GM21360 (cell line): ENCODE measurements at regions not wholly inside any gene's neighbourhood (a gene's known extent, or its start where the extent isn't known, plus 50 kb on each side); places are given as distances from the start of the nearest gene placed in this dataset.

Source experiments
- ATAC-seq: cut with Tn5 transposase; IDR thresholded peaks from one replicate; pipeline ENCODE4 v1.9.1; 2021; ENCODE audit warnings: mild to moderate bottlenecking, moderate library complexity; ENCODE audit not compliant: unreplicated experiment

DNA sequence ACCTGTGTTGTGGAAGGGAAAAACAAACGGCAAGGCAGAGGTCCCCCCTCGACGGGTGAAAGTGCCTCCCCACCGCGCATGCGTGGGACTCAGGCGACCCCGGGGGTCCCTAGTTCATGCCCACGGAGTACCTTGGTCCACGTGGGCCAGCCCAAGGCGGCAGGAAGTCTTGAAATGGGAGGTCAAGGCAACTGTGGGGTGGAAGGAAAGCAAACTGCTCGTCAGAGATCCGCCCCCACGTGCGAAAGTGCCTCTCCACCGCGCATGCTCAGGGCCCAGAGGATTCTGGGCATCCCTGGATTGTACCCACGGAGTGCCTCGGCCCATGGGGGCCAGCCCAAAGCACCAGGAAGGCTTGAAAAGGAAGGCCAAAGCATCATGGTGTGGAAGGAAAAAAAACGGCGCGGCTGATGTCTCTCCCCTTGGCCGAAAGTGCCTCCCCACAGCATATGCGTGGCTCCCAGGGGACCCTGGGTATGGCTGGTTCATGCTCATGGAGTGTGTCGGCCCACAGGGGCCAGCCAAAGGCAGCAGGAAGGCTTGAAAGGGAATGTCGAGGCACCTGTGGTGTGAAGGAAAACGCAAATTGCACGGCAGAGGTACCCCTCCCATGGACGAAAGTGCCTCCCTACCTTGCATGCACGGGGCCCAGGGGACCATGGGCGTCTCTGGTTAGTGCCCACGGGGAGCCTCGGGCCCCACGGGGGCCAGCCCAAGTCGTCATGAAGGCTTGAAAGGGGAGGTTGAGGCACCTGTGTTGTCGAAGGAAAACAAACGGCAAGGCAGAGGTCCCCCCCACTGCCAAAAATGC, 369.7 kb downstream of the ALG10 start:
- ATAC-seq = no peak

DNA sequence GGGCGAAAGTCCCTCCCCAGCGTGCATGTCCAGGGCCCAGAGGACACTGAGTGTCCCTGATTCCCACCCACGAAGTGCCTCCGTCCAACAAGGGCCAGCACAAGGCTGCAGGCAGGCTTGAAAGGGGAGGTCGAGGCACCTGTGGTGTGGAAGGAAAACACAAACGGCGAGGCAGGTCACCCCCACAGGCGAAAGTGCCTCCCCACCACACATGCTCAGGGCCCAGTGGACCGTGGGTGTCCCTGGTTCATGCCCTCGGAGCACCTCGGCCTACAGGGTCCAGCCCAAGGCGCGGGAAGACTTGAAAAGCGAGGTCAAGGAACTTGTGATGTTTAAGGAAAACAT, 370.4 kb downstream of the ALG10 start:
- no peak for ATAC-seq

DNA sequence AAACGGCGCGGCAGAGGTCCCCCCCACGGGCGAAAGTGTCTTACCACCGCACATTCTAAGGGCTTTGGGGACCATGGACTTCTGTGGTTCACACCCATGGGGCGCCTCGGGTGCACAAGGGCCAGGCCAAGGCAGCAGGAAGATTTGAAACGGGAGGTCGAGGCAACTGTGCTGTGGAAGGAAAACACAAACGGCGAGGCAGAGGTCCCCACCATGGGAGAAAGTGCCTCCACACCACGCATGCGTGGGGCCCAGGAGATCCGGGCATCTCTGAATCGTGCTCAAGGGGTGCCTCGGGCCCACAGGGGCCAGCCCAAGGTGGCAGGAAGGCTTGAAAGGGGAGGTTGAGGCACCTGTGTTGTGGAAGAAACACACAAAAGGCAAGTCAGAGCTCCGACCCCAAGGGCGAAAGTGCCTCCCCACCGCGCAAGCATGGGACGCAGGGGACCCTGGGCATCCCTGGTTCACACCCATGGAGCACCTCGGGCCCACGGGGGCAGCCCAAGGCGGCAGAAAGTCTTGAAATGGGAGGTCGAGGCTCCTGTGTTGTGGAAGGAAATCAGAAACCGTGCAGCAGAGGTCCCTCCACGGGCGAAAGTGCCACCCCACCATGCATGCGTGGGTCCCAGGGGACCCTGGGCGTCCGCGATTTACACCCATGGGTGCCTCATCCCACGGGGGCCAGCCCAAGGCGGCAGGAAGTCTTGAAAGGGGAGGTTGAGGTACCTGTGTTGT, 371.0 kb downstream of the ALG10 start:
- ATAC-seq = no peak

DNA sequence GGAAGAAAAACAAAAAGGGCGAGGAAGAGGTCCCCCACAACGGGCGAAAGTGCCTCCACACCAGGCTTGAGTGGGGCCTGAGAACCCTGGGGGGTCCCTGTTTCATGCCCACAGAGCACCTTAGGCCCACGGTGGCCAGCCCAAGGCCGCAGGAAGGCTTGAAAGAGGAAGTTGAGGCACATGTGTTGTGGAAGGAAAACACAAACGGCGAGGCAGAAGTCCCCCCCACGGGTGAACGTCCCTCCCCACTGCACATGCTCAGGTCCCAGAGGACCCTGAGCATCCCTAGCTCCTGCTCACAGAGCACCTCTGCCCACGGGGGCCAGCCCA, 371.5 kb downstream of the ALG10 start:
- ATAC-seq = no peak

DNA sequence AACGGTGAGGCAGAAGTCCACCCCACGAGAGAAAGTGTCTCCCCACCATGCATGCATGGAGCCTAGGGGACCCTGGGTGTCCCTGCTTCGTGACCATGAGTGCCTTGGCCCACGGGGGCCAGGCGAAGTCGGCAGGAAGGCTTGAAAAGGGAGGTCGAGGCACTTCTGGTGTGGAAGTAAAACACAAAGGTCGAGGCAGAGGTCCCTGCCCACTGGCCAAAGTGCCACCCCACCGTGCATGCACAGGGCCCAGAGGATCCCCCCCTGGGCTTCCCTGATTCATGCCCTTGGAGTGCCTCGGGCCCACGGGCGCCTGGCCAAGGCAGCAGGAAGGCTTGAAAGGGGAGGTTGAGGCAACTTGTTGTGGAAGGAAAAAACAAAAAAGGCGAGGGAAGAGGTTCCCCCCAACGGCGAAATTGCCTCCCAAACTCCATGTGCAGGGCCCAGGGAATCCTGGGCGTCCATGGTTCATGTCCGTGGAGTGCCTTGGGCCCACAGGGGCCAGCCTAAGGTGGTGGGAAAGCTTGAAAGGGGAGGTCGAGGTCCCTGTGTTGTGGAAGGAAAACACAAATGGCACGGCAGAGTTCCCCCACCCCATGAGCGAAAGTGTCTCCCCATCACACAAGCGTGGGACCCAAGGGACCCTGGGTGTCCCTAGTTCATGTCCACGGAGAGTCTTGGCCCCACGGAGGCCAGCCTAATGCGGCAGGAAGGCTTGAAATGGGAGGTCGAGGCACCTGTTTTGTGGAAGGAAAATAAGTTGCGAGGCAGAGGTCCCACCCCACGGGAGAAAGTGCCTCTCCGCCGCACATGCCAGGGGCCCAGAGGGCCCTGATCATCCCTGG, 372.1 kb downstream of the ALG10 start:
- no peak for ATAC-seq

DNA sequence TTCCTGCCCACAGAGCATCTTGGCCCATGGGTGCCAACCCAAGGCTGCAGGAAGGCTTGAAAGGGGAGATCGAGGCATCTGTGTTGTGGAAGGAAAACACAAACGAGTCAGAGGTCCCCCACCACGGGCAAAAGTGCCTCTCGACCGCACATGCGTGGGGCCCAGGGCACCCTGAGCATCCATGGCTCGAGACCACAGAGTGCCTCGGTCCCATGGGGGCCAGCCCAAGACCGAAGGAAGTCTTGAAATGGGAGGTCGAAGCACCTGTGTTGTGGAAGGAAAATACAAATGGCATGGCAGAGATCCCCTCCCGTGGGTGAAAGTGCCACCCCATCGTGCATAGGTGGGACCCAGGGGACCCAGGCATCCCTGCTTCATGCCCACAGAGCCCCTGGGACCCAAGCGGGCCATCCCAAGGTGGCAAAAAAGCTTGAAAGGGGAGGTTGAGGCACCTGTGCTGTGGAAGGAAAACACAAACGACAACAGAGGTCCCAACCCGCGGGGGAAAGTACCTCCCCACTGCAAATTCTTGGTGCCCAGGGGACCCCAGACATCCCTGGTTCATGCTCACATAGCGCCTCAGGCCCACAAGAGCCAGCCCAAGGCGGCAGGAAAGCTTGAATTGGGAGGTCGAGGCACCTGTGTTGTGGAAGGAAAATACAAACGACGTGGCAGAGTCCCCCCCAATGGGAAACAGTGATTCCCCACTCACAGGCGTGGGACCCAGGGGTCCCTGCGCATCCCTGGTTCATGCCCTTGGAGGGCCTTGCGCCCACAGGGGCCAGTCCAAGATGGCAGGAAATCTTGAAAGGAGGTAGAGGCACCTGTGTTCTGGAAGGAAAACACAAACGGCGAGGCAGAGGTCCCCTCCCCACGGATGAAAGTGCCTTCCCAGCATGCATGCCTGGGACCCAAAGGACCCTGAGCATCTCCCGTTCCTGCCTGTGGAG, 373.0 kb downstream of the ALG10 start:
- no peak for ATAC-seq

DNA sequence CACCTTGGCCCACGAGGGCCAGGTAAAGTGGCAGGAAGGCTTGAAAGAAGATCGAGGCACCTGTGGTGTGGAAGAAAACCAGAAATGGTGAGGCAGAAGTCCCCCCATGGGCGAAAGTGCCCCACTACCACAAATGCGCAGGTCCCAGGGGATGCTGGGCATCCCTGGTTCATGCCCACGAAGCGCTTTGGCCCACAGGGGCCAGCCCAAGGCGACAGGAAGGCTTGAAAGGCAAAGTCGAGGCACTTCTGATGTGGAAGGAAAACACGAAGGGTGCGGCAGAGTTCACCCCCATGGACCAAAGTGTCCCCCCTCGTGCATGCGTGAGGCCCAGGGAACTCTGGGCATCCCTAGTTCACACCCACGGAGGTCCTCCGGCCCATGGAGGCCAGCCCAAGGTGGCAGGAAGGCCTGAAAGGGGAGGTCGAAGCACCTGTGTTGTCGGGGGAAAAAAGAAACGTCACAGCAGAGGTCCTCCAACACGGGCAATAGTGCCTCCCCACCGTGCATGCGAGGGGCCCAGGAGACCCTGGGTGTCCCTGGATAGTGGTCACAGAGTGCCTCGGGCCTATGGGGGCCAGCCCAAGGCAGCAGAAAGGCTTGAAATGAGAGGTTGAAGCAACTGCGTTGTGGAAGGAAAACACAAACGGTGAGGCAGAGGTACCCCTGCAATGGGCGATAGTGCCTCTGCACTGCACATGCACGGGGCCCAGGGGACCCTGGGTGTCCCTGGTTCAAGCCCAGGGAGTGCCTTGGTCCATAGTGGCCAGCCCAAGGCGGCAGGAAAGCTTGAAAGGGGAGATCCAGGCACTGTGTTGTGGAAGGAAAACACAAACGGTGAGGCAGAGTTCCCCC, 373.9 kb downstream of the ALG10 start:
- ATAC-seq = no peak

DNA sequence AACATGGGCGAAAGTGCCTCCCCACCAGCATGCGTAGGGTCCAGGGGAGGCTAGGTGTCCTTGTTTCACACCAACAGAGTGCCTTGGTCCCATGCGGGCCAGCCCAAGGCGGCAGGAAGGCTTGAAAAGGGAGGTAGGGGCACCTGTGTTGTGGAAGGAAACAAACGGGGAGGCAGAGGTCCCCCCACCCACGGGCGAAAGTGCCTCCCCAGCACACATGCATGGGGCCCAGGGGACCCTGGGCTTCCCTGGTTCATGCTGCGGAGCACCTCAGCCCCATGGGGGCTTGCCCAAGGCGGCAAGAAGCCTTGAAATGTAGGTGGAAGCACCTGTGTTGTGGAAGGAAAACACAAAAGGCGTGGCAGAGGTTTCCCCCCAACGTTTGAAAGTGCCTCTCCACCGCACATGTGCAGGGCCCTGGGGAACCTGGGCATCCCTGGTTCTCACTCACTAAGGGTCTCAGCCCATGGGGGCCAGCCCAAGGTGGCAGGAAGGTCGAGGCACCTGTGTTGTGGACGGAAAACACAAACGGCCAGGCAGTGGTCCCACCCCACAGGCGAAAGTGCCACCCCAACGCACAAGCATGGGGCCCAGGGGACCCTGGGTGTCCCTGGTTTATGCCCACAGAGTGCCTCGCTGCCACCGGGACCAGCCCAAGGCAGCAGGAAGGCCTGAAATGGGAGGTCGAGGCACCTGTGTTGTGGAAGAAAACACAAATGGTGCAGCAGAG, 374.7 kb downstream of the ALG10 start:
- ATAC-seq = no peak

DNA sequence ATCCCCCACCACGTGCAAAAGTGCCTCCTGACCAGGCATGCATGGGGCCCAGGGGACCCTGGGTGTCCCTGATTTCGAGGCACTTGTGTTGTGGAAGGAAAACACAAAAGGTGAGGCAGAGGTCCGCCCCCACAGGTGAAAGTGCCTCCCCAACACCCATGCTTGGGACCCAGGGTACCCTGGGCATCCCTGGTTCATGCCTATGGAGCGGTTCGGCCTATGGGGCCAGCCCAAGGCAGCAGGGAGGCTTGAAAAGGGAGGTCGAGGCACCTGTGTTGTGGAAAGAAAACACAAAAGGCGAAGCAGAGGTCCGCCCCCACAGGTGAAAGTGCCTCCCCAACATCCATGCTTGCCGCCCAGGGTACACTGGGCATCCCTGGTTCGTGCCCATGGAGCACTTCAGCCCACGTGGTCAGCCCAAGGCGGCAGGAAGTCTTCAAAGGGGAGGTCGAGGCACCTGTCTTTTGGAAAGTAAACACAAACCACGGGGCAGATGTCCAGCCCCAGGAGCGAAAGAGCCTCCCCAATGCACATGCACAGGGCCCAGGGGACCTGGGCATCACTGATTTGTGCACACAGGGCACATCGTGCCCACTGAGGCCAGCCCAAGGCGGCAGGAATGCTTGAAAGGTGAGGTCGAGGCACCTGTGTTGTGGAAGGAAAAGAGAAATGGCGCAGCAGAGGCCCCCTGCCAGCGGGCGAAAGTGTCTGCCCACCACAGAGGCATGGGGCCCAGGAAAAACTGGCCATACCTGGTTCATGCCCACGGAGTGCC, 375.5 kb downstream of the ALG10 start:
- ATAC-seq = no peak

DNA sequence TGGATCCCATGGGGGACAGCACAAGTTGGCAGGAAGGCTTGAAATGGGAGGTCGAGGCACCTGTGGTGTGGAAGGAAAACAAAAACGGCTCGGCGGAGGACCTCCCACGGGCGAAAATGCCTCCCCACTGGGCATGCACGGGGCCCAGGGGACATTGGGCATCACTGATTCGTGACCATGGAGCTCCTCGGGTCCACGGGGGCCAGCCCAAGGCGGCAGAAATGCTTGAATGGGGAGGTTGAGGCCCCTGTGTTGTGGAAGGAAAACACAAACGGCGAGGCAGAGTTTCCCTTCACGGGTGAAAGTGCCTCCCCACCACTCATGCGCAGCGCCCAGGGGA, 376.0 kb downstream of the ALG10 start:
- no peak for ATAC-seq

DNA sequence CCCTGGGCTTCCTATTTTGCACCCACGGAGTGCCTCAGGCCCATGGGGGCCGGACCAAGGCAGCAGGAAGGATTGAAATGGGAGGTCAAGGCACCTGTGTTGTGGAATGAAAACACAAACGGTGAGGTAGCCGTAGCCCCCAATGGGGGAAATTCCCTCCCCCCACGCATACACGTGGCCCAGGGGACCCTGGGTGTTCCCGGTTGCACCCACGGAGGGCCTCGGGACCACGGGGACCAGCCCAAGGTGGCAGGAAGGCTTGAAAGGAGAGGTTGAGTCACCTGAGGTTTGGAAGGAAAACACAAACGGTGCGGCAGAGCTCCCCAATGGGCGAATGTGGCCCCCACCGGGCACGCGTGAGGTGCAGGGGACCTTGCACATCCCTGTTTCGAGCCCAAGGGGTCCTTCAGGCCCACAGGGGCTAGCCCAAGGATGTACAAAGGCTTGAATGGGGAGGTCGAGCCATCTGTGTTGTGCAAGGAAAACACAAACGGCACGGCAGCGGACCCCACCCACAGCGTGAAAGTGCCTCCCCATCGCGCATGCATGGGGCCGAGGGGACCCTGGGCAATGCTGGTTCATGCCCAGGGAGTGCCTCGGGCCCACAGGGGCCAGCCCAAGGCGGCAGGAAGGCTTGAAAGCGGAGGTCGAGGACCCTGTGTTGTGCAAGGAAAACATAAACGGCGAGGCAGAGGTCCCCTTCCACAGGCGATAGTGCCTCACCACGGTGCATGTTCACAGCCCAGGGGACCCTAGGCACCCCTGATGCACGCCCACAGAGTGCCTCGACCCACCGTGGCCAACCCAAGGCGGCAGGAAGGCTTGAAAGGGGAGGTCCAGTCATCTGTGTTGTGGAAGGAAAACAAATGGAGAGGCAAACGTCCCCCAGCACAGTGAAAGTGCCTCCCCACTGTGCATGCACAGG, 376.7 kb downstream of the ALG10 start:
- no peak for ATAC-seq

DNA sequence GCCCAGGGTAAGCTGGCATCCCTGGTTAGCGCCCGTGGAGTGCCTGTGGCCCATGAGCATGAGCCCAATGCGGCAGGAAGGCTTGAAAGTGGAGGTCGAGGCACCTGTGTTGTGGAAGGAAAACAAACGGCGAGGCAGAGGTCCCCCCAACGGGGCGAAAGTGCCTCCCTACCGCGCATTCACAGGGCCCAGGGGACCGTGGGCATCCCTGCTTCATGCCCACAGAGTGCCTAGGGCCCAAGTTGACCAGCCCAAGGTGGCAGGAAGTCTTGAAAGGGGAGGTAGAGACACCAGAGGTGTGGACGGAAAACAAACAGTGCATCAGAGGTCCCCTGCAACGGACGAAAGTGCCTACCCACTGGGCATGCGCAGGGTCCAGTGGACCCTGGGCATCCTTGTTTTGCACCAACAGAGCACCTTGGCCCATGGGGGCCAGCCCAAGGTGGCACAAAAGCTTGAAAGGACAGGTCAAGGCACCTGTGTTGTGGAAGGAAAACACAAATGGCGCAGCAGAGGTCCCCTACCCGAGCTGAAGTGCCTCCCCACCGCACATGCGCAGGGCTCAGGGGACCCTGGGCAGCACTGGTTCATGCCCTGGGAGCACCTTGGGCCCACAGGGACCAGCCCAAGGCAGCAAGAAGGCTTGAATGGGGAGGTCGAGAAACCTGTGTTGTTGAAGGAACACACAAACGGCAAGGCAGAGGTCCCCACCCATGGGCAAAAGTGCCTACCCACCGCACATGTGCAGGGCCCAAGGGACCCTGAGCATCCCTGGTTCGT, 377.5 kb downstream of the ALG10 start:
- ATAC-seq = no peak

DNA sequence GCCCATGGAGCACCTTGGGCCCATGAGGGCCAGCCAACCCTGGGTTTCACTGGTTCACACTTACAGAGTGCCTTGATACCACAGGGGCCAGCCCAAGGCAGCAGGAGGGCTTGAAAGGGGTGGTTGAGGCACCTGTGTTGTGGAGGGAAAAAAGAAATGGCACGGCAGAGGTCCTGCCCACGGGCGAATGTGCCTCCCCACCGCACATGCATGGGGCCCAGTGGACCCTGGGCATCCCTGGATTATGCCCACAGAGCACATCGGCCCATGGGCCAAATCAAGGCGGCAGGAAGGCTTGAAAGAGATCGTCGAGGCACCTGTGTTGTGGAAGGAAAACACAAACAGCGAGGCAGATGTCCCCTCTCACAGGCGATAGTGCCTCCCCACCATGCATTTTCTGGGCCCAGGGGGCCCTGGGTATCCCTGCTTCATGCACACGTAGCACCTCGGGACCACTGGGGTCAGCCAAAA, 378.1 kb downstream of the ALG10 start:
- no peak for ATAC-seq

DNA sequence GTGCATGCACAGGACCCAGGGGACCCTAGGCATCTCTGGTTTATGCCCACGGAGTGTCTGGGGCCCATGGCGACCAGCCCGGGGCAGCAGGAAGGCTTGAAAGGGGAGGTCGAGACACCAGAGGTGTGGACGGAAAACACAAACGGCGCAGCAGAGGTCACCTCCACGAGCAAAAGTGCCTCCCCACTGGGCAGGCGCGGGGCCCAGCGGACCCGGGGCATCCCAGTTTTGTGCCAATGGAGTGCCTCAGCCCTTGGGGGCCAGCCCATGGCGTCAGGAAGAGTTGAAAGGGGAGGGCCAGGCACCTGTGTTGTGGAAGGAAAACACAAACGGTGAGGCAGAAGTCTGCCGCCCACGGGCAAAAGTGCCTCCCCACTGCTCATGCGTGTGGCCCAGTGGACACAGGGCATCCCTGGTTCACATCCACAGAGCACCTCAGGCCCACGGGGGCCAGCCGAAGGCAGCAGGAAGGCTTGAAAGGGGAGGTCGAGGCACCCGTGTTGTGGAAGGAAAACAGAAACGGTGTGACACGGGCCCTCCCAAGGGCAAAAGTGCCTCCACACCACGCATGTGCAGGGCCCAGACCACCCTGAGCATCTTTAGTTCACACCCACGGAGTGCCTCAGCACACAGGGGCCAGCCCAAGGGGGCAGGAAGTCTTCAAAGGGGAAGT, 378.8 kb downstream of the ALG10 start:
- no peak for ATAC-seq

DNA sequence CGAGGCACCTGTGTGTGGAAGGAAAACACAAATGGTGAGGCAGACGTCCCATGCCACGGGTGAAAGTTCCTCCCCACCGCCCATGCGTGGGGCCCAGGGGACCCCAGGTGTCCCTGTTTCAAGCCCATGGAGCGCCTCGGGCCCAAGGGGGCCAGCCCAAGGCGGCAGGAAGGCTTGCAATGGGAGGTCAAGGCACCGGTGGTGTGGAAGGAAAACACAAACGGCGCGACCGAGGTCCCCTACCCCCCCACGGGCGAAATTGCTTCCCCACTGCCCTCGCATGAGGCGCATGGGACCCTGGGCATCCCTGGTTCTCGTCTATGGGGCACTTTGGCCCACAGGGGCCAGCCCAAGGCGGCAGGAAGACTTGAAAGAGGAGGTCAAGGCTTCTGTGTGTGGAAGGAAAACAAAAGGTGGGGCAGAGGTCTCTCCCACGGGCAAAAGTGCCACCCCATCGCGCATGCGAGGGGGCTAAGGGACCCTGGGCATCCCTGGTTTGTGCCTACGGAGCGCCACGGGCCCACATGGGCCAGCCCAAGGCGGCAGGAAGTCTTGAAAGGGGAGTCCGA, 379.4 kb downstream of the ALG10 start:
- no peak for ATAC-seq
